ENCODE measurements at regions not wholly inside any gene's neighbourhood (a gene's known extent, or its start where the extent isn't known, plus 50 kb on each side); places are given as distances from the start of the nearest gene placed in this dataset.

DNA sequence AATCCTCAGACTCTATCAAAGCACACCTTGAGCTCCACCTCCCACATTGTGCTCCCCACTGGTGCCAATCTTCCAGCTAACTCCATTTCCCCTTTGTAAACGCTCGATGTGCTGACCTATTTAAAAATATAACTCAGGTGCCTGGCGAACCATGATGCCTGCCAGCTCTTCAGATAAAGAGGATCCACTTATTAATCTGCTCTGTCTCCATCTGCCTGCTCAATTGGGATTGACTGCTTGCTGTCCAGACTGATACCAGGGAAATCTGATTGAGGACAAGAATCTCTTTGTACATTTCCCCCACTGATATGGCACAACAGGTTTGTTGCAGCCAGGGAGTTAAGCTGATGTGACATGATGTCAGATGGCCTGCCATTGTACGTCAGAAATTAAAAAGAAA lies 2036.5 kb upstream of the CELF4 start:
- DNase-seq (no peak), ATAC-seq (no peak)
- no peaks in the 10 kb centered on the region for H3K9me3 ChIP-seq
- H3K27ac ChIP-seq: no peak overlapping the region
- TF ChIP-seq, protein P1, sequence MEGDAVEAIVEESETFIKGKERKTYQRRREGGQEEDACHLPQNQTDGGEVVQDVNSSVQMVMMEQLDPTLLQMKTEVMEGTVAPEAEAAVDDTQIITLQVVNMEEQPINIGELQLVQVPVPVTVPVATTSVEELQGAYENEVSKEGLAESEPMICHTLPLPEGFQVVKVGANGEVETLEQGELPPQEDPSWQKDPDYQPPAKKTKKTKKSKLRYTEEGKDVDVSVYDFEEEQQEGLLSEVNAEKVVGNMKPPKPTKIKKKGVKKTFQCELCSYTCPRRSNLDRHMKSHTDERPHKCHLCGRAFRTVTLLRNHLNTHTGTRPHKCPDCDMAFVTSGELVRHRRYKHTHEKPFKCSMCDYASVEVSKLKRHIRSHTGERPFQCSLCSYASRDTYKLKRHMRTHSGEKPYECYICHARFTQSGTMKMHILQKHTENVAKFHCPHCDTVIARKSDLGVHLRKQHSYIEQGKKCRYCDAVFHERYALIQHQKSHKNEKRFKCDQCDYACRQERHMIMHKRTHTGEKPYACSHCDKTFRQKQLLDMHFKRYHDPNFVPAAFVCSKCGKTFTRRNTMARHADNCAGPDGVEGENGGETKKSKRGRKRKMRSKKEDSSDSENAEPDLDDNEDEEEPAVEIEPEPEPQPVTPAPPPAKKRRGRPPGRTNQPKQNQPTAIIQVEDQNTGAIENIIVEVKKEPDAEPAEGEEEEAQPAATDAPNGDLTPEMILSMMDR (IDR thresholded peaks at IDR 0.05): no peak
- no peaks in the 10 kb centered on the region for H3K36me3 ChIP-seq
- intact Hi-C loops (cut with DNase I): no loop called here
- no peak overlapping the region for H3K4me3 ChIP-seq
- no peaks in the 10 kb centered on the region for H3K27me3 ChIP-seq (ENCODE audit: low read depth)
- no peaks in the 10 kb centered on the region for H3K4me1 ChIP-seq

DNA sequence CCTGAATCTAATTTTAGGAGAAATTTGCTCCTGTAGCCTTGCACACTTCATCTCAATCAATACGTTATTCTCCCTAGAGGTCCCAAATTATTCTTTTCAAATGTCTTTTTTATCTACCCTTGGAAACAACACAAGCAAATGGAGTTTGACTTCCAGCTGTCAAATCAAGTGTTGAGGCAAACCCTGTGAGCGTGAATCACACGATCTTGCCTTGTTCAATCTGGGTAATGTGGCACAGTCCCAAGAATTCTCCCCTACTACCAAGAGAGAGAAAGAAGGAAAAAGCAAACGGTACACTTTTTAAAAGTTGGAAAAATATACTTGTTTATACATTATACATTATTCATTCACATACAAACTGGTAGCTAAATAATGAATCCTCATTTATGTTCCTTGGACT lies 2035.3 kb upstream of the CELF4 start:
- intact Hi-C loops (cut with DNase I): no loop called here
- ATAC-seq (no peak), DNase-seq (no peak)
- H3K27me3 ChIP-seq (ENCODE audit: low read depth): no peaks in the 10 kb centered on the region
- no peaks in the 10 kb centered on the region for H3K36me3 ChIP-seq
- H3K4me3 ChIP-seq: no peak overlapping the region
- H3K9me3 ChIP-seq: no peaks in the 10 kb centered on the region
- no peak overlapping the region for H3K27ac ChIP-seq
- TF ChIP-seq, protein P1 (IDR thresholded peaks at IDR 0.05): no peak
- H3K4me1 ChIP-seq: no peaks in the 10 kb centered on the region

DNA sequence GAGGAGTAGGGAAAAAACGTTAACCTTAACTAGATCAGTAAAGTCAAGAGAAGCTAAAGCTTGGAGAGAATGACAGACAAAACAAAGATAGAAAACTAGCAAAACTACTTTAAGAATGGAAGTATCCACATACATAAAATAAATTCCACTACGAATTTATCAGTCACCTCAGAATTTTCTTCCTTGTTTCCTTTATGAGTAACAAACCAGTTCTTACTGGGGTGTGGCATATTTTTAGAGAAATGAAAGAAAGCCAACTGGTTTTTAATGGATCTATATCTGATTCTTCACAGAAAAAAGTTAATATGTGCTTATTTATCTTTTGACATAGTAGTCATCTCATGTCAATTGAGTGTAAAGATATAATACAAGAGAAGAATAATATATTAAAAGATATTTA lies 2033.7 kb upstream of the CELF4 start:
- TF ChIP-seq, protein P1 (IDR thresholded peaks at IDR 0.05): no peak
- Histone ChIP-seq H3K4me3 (no peak overlapping the region), H3K9me3 (no peaks in the 10 kb centered on the region), H3K4me1 (no peaks in the 10 kb centered on the region), H3K27ac (no peak overlapping the region), H3K36me3 (no peaks in the 10 kb centered on the region), H3K27me3 (ENCODE audit: low read depth) (no peaks in the 10 kb centered on the region)
- DNase-seq (no peak), ATAC-seq (no peak)
- intact Hi-C loops (cut with DNase I): no loop called here

DNA sequence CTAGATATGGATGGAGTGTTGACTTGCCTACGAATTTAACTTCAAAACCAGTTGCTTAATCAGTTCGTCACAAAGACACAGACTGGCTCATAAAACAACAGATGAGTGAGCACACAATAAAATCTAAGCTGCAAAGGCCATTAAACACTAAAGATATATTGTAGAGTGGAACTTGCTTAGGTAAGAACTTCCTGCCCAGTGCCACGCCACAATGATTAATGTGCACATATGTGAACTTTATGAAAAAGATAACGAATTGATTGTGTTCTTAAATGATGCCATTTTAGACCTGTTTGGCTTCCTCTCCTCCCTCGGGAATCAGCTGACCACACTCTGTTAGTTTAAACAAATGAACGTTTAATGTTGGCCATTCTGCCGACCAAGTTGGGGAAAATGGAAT lies 2031.3 kb upstream of the CELF4 start:
- no peak overlapping the region for H3K4me3 ChIP-seq
- DNase-seq: no peak
- H3K27me3 ChIP-seq (ENCODE audit: low read depth): no peaks in the 10 kb centered on the region
- H3K4me1 ChIP-seq: no peaks in the 10 kb centered on the region
- no peaks in the 10 kb centered on the region for H3K36me3 ChIP-seq
- no peak for ATAC-seq
- TF ChIP-seq, protein P1 (IDR thresholded peaks at IDR 0.05): no peak
- H3K9me3 ChIP-seq: no peaks in the 10 kb centered on the region
- no peak overlapping the region for H3K27ac ChIP-seq
- intact Hi-C loops (cut with DNase I): no loop called here

DNA sequence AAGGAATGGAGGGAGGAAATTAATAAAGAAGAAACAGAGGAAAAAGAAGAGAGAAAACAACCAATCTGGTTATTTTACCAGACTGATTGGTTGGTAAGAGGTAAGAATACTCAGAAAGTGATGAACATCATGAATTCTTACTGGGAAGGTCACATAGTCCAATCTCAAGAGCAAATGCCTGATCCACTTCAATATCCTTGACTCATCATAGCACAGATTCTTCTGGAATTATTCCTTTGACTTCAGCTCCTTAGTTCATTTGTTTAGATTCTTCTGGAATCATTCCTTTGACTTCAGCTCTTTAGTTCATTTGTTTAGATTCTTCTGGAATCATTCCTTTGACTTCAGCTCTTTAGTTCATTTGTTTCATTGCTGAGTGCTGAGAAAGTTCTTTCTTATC lies 2030.6 kb upstream of the CELF4 start:
- TF ChIP-seq, protein P1 (IDR thresholded peaks at IDR 0.05): no peak

DNA sequence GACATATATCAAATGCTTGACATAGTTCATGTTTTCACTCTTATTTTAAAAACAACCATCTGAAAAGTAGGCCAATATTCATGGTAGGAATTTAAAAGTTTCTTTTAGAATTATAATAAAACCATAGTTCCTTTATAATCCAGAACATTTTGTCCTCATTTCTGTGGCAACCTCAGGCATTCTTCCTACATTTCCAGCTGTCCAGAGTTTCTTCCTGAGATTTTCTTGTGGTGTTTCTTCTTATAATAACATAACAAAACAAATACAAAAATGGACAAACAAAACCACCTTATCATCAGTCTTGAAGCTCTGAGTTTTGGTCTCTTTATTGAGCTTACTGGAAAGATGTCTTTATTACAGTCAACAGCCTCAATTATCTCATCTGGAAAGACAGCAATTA lies 2028.6 kb upstream of the CELF4 start:
- Histone ChIP-seq H3K4me3 (no peak overlapping the region), H3K4me1 (no peaks in the 10 kb centered on the region), H3K9me3 (no peaks in the 10 kb centered on the region), H3K36me3 (no peaks in the 10 kb centered on the region), H3K27ac (no peak overlapping the region), H3K27me3 (ENCODE audit: low read depth) (no peaks in the 10 kb centered on the region)
- DNase-seq: no peak
- TF ChIP-seq, protein P1 (IDR thresholded peaks at IDR 0.05): no peak
- no peak for ATAC-seq
- intact Hi-C loops (cut with DNase I): no loop called here

More for the DNA sequence above, 2030.6 kb upstream of the CELF4 start:
- Histone ChIP-seq H3K4me3 (no peak overlapping the region), H3K4me1 (no peaks in the 10 kb centered on the region), H3K27me3 (ENCODE audit: low read depth) (no peaks in the 10 kb centered on the region), H3K27ac (no peak overlapping the region), H3K36me3 (no peaks in the 10 kb centered on the region), H3K9me3 (no peaks in the 10 kb centered on the region)
- DNase-seq: no peak
- intact Hi-C loops (cut with DNase I): no loop called here
- ATAC-seq: no peak
